ENCODE measurements at regions not wholly inside any gene's neighbourhood (a gene's known extent, or its start where the extent isn't known, plus 50 kb on each side); places are given as distances from the start of the nearest gene placed in this dataset.

GRCh38 chr6:9172096-9172495 is 736.8 kb upstream of the SLC35B3 start:
- Histone ChIP-seq H3K4me3 (no peak overlapping the region), H3K4me1 (ENCODE audit: low read depth) (no peaks in the 10 kb centered on the region), H3K9me3 (ENCODE audit: low read depth) (no peaks in the 10 kb centered on the region), H3K27ac (no peak overlapping the region), H3K36me3 (no peaks in the 10 kb centered on the region), H3K27me3 (no peaks in the 10 kb centered on the region)
- no peak for DNase-seq (ENCODE audit: low read depth in 1 of 2, low spot score in 1 of 2)
- no peak for TF ChIP-seq CTCF (IDR thresholded peaks at IDR 0.05; ENCODE audit: low read depth, low read length)

- Histone ChIP-seq H3K36me3 (no peaks in the 10 kb centered on the region), H3K4me3 (no peak overlapping the region), H3K27me3 (no peaks in the 10 kb centered on the region), H3K27ac (no peak overlapping the region), H3K9me3 (ENCODE audit: low read depth) (no peaks in the 10 kb centered on the region), H3K4me1 (ENCODE audit: low read depth) (no peaks in the 10 kb centered on the region)
- no peak for TF ChIP-seq CTCF (IDR thresholded peaks at IDR 0.05; ENCODE audit: low read depth, low read length)
- no peak for DNase-seq (ENCODE audit: low read depth in 1 of 2, low spot score in 1 of 2)
These were observed 733.3 kb upstream of the SLC35B3 start for GRCh38 chr6:9168669-9169068.

- no peak for TF ChIP-seq CTCF (IDR thresholded peaks at IDR 0.05; ENCODE audit: low read depth, low read length)
These were observed 726.4 kb upstream of the SLC35B3 start for GRCh38 chr6:9161731-9162130.

GRCh38 chr6:9159051-9159450 is 723.7 kb upstream of the SLC35B3 start:
- no peaks in the 10 kb centered on the region for H3K9me3 ChIP-seq (ENCODE audit: low read depth)
- no peak overlapping the region for H3K27ac ChIP-seq
- H3K27me3 ChIP-seq = no peaks in the 10 kb centered on the region
- no peak for DNase-seq (ENCODE audit: low read depth in 1 of 2, low spot score in 1 of 2)
- no peaks in the 10 kb centered on the region for H3K36me3 ChIP-seq
- TF ChIP-seq CTCF (IDR thresholded peaks at IDR 0.05; ENCODE audit: low read depth, low read length) = no peak
- no peaks in the 10 kb centered on the region for H3K4me1 ChIP-seq (ENCODE audit: low read depth)
- H3K4me3 ChIP-seq = no peak overlapping the region

More at GRCh38 chr6:9161731-9162130, 726.4 kb upstream of the SLC35B3 start:
- Histone ChIP-seq H3K4me3 (no peak overlapping the region), H3K36me3 (no peaks in the 10 kb centered on the region), H3K9me3 (ENCODE audit: low read depth) (no peaks in the 10 kb centered on the region), H3K27ac (no peak overlapping the region), H3K4me1 (ENCODE audit: low read depth) (no peaks in the 10 kb centered on the region), H3K27me3 (no peaks in the 10 kb centered on the region)
- DNase-seq (ENCODE audit: low read depth in 1 of 2, low spot score in 1 of 2) = no peak

GRCh38 chr6:9155836-9156235 is 720.5 kb upstream of the SLC35B3 start:
- no peaks in the 10 kb centered on the region for H3K9me3 ChIP-seq (ENCODE audit: low read depth)
- DNase-seq (ENCODE audit: low read depth in 1 of 2, low spot score in 1 of 2) = no peak
- TF ChIP-seq CTCF (IDR thresholded peaks at IDR 0.05; ENCODE audit: low read depth, low read length) = no peak

GRCh38 chr6:9143140-9143539 is 707.8 kb upstream of the SLC35B3 start:
- no peak for DNase-seq (ENCODE audit: low read depth in 1 of 2, low spot score in 1 of 2)
- Histone ChIP-seq H3K27me3 (no peaks in the 10 kb centered on the region), H3K27ac (no peak overlapping the region), H3K4me3 (no peak overlapping the region), H3K4me1 (ENCODE audit: low read depth) (no peaks in the 10 kb centered on the region), H3K36me3 (no peaks in the 10 kb centered on the region), H3K9me3 (ENCODE audit: low read depth) (no peaks in the 10 kb centered on the region)
- TF ChIP-seq CTCF (IDR thresholded peaks at IDR 0.05; ENCODE audit: low read depth, low read length) = no peak

More at GRCh38 chr6:9155836-9156235, 720.5 kb upstream of the SLC35B3 start:
- Histone ChIP-seq H3K36me3 (no peaks in the 10 kb centered on the region), H3K27me3 (no peaks in the 10 kb centered on the region), H3K4me1 (ENCODE audit: low read depth) (no peaks in the 10 kb centered on the region), H3K4me3 (no peak overlapping the region), H3K27ac (no peak overlapping the region)
